Right renal pelvis (tissue), 4 donors: ENCODE measurements at regions not wholly inside any gene's neighbourhood (a gene's known extent, or its start where the extent isn't known, plus 50 kb on each side); places are given as distances from the start of the nearest gene placed in this dataset.

Experiments used
- DNase-seq, 4 donors: peaks; one replicate each; pipeline ENCODE4 v3.0.0-alpha.2; 2013; ENCODE audit warnings: low read depth in 4 of 4, low spot score in 3 of 4, missing footprints in 1 of 4

GRCh38 chr7:113715981-113716856 lies 202.6 kb downstream of the PPP1R3A start:
- DNase-seq: no peak

DNA sequence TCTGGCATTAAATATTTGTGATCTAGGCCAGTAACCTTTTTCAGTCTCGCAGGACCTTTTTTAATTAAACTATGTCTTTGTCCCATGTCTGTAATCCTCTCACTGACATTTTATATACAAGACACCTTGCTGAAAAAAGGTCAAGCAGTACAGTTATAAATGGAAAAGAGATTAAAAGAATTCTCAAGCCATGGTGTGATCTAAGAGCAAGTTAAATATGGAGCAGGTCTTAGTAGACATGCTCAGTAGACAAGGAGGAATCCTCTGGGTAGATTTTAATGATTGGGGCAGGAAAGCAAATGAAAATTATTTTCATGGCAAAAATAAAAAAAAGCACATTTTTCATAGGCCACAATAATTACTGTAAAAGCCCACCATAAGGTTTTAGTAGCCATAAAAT lies 203.5 kb downstream of the PPP1R3A start:
- no peak for DNase-seq

DNA sequence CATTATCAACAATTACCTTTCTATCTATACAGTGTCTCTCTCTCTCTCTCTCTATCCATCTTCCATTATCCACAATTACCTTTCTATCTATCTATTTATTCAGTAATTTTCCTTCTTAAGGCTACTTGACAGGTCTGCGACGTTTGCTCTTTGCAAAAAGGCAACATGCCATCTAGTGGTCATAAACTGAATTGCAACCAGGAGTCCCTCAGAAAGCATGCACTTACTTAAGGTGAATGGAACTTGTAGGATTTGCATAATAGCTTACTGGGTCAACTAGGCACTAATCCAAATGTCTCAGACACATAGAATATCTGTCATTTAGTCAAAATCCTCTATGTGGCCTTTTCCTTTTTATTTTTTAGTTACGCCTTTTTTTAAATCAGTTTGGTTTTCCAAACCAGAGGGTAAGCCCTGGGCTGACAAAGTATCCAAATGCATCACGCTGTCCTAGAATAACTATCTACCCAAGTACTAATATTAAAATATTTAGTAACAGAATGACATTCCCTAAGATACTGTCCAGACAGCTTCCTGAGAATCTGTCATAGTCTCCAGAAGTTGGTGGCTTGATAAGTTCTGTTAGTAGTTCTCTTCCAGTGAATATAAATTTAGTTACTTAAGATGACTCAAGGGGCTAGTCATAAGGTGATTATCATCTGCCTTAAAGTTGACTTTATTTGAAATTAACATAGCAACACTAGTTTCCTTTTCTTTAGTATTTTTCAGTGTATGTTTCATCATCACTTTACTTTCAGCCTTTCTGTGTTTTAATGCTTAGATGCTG lies 208.3 kb downstream of the PPP1R3A start:
- peak; percentile 60 to 65 (median 64) for DNase-seq

- no peak for DNase-seq
These were observed 213.4 kb downstream of the PPP1R3A start for GRCh38 chr7:113705439-113705838.

- peak; percentile 10 to 14 (median 12) for DNase-seq
These were observed 220.1 kb downstream of the PPP1R3A start for GRCh38 chr7:113698556-113699220.

GRCh38 chr7:113694149-113694548 lies 224.7 kb downstream of the PPP1R3A start:
- DNase-seq: no peak

DNA sequence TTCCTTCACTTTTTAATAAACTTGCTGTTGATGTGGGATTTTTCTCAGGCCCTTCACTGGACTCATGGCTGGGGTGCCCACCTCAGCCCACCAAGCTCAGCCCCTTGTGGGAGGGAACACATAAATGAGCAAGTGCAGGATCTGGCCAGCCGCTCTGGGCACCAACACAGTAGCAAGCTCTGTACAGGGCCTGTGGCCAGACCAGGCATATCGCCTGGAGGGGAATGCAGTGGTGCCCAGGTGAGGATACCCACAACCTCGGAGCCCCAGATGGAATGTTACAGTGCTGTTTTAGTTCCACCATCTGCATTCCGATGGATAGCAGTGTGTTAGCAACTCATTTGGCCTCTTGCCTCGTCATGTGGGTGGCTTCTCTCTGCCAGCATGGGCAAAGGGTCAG lies 234.6 kb downstream of the PPP1R3A start:
- DNase-seq: no peak

- no peak for DNase-seq
These were observed 241.0 kb downstream of the PPP1R3A start for GRCh38 chr7:113677811-113678210.

DNA sequence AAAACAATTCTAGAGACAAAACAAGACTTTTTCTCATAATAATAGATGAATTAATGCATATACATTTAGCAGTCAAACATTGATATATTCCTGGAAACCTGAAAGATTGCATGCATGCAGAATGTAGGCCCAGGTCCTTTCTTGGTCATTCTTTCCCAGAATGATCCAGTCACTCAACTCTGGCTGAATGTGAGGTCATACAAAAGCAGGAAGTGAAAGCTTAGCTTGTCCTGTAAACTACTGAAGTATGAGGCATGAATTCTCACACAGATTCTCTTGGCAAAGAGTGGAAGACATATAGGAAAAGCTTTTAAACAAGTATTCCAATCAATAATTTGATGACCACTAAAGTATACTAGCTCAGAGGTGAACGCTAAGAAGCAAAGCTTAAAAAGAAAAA lies 253.9 kb downstream of the PPP1R3A start:
- no peak for DNase-seq

DNA sequence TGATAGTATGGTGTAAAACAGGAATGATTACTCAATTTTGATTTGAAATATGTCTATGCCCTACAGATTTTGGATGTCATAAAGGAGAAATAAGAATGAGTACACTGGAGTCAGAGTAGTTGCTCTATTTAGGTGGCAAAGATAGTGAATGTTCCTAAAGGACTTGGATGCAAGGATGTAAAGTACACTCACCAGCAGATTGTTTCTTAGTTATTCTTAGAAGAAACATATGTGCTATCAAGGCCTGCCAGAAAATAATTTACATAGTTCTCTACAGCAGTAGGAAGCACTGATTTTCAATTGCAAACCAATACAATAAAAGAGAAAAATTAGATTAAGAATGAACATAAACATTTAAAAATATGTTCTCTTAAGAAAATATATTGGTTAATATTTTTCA lies 259.4 kb downstream of the PPP1R3A start:
- no peak for DNase-seq

- no peak for DNase-seq
These were observed 261.2 kb downstream of the PPP1R3A start for GRCh38 chr7:113657603-113658002.

DNA sequence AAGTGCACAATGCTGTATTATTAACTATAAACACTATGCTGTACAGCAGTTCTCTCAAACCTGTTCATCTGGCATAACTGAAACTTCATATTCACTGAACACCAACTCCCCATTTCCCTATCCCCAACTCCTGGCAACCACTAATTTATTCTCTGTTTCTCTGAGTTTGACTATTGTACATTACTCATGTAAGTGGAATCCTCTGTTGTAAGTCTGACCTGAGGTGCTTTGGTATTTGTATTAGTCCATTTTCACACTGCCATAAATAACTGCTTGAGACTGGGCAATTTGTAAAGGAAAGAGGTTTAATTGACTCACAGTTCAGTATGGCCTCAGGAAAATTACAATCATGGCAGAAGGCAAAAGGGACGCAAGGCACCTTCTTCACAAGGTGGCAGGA lies 266.3 kb downstream of the PPP1R3A start:
- no peak for DNase-seq

DNA sequence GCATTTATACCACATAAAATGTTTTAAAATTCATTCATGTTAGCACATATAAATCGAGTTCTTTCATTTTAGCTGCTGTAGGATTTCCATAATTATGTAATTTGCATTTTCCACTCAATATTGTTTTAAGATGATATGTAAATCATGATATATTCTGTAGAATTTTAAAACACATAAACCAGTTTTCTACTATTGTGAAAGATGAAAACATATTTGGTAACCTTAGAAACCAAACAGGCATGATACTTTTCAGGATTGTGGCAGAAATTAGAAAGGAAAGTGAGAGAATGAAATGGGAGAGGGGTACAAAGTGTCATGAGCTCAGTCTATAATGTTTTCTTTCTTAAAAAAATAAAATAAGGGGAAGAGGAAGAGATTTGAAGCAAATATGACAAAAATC lies 269.3 kb downstream of the PPP1R3A start:
- DNase-seq: no peak

GRCh38 chr7:113639221-113639620 lies 279.6 kb downstream of the PPP1R3A start:
- no peak for DNase-seq

- no peak for DNase-seq
These were observed 281.9 kb downstream of the PPP1R3A start for GRCh38 chr7:113636727-113637421.

- DNase-seq: no peak
These were observed 283.3 kb downstream of the PPP1R3A start for GRCh38 chr7:113635492-113635891.

DNA sequence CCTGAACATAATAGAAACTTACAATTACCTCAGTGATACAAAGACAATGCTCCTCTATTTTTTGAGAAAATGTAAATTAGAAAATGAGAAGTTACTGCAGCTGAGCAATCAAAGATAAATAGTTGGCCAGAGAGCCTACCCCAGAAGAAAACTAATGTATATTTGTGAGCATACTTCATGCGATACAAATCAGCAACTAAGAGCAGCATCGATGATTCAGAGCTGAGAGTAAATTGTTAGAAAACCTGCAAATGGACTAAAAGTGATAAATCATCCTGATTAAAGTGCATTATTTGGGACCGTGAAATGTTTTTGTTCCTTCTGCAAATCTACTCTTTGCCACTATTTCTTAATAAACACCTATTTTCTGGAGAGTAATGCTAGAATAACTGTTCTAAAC lies 285.7 kb downstream of the PPP1R3A start:
- DNase-seq: no peak

GRCh38 chr7:113628948-113629847 lies 289.6 kb downstream of the PPP1R3A start:
- no peak for DNase-seq

- DNase-seq: no peak
These were observed 293.2 kb downstream of the PPP1R3A start for GRCh38 chr7:113625494-113626102.
